ENCODE measurements at regions not wholly inside any gene's neighbourhood (a gene's known extent, or its start where the extent isn't known, plus 50 kb on each side); places are given as distances from the start of the nearest gene placed in this dataset.
"Not testable (repeated sequence)": the region's sequence is repeated elsewhere in the genome, so short reads cannot be mapped to it uniquely, and the experiment has no call there.

DNA sequence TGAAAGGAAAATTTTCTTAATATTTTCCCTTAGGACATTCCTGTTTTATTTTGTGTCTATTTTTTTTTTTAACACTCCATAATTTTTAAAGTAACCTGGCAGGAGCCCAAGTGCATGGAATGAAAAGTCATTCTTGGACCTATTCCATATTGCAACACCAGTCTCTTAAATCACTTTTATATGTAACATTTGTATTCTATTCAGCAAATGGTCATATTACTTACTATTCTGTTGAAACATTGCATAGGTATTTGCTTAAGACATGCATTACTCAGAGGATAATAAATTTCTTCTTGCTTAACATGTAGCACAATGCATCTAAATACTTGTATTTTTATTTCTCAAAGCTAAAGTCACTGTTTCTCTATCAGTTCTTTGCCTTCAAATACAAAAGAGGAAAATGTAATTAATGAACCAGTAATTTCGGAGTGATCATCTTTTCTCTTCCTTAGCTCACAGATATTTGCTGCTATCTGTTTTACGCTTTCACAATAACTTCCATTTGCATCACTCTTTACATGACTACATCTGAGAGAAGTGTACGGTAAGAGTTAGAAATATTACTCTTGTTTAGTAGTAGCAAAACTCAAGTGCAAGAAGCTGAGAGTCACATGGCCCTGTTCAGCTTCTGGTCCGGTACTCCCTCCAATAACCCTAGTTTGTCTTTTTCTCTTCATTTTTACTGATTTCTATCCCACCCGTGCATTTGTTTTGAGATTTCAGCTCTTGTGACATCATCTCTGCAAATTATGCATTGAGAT, 394.8 kb downstream of the USP25 start:
- no peak for DNase-seq

DNA sequence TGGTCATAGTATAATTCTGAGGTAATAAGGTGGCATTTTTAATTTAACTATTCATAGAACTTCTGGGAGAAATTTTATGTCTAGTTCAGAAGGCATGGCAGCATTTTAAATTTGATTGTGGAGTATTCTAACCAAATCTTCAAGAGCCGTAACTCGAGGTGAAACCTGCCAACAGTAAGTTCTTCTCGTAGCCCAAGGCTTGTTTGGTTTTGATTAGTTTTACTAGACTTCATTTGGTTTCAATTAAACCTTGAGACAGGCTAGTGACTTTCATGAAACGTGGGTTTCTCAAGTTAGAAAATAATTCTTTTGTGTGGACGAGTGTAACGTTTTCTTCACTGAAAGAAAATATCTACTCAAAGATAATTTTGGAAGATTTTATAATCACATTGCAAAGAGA, 395.5 kb downstream of the USP25 start:
- no peak for DNase-seq

DNA sequence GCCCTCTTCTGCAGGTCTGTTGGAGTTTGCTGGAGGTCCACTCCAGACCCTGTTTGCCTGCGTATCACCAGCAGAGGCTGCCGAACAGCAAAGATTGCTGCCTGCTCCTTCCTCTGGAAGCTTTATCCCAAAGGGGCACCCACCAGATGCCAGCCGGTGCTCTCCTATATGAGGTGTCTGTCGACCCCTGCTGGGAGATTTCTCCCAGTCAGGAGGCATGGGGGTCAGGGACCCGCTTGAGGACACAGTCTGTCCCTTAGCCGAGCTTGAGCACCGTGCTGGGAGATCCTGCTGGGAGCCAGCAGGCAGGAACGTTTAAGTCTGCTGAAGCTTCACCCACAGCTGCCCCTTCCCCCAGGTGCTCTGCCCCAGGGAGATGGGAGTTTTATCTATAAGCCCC, 402.7 kb downstream of the USP25 start:
- not testable (repeated sequence) for DNase-seq

DNA sequence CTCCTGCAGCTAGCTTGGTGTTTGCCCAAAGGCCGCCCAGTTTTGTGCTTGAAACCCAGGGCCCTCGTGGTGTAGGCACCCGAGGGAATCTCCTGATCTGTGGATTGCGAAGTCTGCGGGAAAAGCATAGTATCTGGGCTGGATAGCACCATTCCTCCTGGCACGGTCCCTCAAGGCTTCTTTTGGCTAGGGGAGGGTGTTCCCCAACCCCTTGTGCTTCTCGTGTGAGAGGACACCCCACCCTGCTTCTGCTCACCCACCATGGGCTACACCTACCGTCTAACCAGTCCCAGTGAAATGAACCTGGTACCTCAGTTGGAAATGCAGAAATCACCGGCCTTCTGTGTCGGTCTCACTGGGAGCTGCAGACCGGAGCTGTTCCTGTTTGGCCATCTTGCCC, 403.5 kb downstream of the USP25 start:
- DNase-seq = no peak

DNA sequence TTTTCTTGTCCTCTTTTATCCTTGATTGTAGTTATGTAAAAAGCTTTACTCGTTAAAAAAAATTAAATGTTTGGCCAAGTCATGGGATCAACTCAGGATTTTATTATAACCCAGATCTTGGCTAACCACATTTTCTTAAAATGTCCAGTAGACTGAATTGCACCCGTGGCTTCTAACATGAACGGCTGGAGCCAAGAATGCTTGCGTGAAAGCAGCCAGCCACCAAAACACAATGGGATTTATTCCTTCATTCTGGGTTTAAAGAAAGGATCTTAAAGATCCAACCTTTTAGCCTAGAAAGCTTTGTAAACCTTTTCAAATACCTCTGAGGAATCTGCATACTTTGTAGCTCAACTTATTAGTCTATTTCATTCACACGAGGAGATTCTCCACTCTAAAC, 404.4 kb downstream of the USP25 start:
- DNase-seq = no peak

DNA sequence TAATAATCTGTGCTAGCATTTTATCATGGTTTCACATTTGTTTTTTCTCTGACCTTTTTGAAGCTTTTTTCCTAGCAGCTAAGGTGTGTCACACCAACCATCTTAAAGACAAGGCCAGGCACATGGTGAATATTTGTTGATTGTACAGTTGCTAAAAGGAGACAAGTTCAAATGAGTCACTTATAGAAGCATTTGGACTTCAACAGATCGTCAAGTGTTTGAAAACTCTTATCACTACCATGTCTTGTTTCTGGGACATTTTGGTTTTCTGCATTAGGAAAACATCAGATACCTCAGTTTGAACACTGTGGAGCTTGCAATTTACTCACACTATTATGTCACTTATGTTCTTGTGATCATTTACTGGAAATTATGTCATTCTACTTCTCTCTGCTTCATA, 407.3 kb downstream of the USP25 start:
- no peak for DNase-seq

DNA sequence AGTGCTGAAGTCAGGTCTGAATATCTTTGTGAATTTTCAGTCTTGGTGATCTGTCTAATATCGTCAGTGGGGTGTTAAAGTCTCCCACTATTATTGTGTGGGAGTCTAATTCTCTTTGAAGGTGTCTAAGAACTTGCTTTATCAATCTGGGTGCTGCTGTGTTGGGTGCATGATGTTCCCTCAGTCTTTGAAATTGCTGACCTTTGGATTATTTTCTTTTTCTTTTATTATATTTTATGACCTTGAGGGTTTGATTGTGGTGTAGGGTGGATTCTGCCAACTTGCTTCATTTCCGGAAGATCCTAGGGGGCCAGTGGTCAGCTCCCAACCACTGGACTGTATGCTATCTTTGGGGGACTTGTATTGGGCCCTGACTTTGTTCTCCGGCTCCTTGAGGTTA, 415.3 kb downstream of the USP25 start:
- DNase-seq = no peak

DNA sequence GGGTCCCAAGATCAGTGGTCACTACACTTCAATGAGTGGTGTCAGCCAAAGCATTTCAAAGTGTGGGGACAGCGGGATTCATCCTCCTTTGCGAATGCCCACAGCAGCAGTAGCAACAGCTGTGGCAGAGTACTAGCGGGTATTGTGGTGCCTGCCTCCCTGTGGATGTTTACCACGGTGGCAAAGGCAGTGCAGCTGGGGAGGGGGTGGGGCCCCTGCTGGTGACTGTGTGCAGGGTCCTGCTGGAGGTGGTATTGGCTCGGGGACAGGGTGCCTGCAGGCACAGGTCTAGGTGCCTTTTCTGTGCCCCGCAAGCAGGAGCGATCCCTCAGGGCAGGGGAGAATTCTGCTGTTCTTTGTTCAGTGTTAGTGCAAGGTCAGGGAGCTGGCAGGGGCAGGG, 415.7 kb downstream of the USP25 start:
- DNase-seq = no peak

DNA sequence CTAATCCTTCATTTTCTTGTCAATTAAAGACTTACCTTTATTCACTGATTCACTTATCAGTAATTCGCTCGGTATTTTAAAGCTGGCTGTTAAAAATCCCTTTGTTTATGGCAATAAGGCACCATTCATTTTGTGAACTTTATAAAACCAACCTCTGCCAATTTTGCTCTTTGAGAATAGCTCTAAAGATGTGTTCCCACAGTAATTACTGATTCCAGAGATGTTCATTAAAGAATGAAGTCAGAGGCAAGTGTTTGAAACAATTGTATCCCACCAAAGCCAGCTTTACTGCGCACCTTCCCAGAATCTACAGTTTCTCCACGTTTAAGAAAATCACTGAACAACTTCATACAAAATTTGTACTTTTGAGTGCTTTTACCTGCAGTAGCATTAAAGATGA, 424.5 kb downstream of the USP25 start:
- no peak for DNase-seq

DNA sequence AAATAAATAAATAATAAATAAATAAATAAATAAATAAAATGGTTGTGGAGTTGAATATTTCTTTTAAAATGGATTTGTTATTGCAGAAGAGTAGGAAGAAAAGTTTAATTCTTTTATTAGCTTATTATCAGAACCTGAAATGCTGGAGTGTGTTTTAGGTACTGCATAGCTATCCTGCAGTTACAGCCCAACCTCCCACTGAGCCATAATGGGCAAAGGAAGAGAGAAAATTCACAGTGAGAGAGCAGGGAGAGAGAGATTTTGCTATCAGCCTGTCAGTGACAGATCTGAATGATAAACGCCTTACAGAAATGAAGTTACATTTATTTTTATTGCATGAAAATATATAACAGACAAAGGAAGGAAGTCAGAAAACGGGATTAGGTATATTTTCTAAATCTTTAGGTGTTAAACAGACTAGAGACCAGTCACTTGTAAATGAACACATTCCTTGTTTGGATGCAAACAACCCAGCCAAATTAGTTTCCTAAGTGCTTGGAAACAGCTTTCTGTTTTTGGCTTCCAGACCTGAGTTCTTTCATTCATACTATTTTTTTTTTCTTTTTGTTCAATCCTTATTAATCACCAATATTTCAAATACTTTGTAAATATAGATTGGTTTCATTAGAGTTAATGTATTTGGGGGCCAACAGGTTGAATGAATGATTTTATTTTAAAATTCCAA, 425.3 kb downstream of the USP25 start:
- no peak for DNase-seq

DNA sequence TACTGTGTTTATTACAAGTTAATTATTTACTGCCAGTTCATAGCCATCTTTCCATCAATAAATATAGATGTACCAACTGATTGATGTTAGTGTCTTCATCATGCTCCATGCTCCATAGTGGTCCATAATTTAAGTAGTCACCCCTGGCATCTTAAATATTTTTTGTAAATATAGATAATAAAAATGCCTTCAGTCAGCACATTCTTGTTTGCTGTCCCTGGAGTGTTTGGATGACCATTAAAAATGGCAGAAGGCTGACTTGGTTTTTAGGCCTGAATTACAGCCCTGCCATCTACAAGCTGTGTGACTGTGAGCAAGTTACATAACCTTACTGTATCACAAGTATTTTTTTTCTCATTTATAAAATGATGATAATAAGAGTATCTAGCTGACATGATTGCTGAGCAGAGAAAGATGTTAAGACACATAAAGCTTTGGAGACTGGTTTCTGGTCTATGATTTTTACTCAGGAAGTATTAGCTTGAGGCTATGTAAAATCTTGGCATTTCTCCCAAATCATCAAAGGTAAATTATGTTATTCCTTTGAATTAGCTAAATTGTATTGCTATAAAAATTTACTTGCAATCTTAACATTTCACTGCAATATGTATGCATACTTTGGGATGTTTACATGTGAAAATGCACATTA, 427.2 kb downstream of the USP25 start:
- DNase-seq = no peak

DNA sequence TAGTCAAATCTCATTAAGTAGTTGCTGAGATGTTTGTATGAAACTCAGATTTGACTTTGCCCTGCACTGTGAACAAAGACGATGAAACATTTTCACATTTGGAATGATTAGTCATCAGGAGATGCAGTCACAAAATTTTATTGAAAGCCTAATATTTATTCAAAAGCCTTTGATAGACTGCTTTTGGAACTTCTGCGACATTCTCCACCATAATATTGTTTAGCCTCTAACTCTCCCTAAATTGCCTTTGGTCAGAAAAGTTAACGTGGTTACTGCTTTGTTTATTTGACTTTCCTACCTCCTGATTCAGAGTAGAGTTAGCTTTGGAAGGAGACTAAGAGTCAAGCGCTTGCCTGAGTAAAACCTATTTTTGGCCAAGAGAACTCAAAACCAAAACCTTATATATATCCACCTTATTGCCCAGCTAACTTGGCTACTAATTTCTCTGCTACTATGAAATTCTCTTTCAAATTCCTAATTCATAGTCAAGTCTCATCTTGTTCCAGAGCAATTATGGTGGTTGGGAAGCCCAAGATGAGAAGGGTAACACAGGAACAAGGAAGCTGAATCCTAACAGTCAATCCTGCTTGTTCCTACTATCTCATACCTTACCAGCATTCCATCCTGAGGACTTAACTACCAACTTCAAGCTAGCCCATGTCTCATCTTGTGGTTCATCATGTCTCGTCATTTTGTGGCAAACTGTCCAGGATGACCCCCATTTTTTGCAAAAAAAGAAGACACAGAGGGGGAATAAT, 429.6 kb downstream of the USP25 start:
- no peak for DNase-seq

DNA sequence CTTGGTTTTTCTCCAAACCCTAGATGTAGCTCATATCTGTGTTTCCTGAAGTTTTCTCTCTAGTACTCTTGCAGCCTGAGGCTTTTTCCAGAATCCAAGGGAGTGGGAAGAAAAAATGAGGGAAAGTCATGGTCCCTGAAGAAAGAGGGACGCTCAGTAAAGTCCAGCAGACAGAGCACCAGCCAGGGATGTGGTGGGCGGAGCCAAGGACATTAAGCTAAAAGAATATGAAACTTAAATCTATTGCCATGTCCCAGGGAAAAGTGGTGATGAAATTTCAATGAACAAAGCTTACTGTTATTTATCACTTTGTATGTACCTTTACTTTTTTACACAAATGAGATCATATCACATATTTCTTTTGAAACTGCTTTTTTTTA, 430.2 kb downstream of the USP25 start:
- no peak for DNase-seq

DNA sequence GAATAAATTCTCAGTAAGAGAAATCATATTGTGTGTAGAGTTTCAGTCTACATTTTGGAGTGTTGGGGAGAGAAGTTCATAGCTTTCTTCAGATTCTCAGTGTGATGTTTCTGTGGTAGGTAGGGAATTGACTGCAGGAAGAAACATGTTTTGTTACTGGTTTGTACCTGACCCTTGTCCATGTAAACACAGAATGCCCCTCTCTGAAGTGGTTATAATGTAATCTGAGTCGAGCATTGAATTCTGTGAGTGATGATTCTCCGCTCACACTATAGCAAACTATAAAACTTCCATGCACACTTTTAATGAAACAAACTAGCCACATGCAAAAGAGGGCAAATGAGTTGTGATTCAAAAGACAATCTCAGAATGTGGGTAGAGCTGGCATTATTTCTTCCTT, 433.2 kb downstream of the USP25 start:
- DNase-seq = no peak

DNA sequence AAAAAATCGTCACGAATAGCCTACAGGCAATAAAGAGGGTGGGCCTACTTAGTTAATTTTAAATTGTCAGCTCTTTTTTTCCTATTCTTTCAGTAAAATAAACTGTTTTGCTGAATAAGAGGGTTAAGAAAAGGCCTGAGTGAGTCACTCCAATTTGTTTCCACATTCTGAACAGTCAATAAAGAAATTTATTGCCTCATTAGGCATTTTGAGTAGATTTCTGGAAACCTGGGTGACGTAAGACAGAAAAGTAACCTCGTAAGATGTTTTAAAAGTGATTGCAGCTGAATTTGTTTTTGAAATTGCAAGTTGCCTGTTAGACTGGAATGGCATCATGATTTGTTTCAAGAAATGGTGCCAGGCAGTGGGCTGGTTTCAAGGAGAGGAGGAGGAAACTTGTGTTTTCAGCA, 439.3 kb downstream of the USP25 start:
- DNase-seq = no peak

DNA sequence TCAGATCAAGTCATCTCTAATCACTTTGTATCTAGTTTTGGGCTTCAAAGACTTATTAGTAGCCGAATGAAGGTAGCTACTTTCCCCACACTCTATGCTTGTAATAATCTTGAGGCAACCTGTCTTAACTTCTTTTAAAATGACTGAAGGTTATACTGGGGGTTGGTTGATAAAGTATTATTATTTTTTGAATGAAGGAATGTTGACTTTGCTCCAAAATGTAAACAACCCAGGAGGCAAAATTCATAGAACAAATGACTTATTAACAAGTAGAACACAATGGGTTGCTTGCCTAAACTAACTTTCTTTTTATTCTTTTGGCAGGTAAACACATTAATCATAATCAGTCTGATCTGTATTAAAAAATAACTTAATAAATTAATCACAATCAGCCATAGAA, 440.0 kb downstream of the USP25 start:
- DNase-seq = no peak

DNA sequence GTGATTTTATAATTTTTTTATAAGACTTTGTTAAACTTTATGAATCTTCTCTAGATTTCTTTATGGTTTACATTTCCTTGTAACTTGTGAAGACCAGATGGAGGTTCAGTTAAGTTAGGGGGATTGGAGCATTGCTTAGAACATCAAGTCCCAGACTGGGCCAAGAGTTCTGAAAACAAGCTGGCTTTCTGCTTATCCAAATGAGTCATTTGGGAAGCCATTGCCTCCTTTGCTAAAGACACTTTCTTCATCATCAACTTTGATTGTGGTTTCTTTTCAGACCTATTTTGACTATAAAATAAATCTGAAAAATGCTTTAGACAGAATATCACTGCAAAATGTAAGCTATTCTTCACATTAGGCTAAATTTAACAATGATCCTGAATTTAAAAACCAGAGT, 446.8 kb downstream of the USP25 start:
- DNase-seq = no peak

DNA sequence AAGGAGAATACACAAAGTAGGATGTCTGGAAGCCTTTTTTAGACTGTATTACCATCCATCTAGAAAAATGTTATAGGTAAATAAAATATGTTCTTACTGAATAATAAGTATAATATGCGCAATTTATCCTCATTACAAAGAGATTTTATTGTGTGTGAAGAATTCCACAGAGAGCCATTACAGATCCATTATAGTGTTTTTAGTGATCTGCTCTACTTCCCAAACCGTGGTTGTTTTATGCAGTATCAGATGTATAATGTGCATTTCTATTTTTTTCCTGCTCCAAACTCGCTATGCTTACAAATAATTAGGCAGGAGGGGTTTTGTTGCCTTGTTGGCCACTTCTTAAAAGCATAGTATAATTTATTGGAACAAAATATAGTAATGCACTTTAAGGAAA, 447.8 kb downstream of the USP25 start:
- DNase-seq = no peak

DNA sequence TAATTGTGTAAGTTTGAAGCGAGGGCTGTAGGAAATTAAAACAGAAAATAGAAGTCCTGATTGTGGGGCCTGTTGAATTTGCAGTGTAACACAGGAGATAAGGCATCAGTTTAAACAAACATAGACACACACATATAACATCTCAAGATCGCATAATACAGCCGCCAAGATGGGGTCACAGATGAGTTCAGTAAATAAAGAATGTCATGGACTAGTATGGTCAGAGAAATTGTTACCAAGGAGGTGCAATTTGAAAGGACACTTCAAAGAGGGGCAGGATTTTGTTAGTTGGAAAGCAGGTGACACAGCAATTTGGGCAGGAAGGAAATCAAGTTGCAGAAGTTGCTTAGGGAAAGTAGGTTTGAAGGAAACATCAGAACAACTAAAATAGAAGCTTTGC, 450.0 kb downstream of the USP25 start:
- peak; percentile 50 for DNase-seq

DNA sequence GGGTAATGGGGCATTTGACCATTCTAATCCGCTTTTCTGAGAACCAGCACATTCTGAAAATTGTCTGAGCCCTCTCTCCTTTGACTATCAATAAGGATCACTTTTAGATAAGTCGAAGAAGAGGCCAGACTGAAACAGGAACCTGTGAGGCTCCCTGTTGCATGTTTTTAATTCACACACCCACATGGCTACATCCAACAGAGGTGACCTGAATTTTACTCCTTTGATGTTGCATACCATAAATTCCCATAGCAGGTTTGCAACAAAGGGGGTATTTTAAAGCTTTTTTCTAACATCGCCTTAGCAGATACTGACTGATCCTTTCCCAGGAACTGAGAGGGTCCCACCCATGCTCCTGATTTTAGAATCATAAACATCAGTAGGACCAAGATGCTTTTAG, 450.8 kb downstream of the USP25 start:
- DNase-seq = peak; percentile 48

DNA sequence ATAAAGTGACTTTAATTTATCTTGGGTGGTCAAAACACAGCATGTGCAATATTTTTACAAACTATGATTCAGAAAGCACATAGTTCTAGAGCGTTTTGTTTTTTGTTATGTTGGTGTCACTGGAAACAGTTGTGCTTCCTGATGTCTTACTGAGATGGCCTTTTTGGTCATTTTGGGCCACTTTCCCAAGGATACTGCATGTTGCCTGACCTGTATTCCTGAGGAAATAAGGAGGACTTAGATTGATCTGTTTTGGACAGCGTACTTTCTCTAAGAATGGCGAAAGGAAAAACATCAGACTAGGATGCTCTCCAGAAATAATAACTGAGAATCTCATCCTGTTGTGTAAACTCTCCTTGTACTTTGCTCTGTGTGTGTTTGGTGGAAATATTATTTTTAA, 451.2 kb downstream of the USP25 start:
- DNase-seq = no peak

DNA sequence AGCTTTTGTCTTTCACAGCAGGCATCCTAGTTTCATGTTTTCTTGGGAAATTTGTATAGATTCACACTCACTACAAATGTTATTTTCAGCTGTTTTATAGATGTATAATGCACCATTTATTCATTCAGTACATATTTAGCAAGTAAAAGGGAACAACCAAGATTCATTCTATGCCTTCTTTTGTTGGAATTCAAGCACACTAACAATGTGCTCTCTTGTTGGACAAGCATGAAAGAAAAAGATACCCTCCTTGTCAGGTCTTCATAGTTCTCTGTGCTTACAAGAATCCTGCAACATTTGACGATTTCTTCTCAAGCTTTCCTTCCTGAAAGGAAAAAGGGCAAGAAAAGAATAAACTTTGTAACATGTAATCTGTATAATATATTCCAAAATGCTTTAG, 456.0 kb downstream of the USP25 start:
- no peak for DNase-seq

DNA sequence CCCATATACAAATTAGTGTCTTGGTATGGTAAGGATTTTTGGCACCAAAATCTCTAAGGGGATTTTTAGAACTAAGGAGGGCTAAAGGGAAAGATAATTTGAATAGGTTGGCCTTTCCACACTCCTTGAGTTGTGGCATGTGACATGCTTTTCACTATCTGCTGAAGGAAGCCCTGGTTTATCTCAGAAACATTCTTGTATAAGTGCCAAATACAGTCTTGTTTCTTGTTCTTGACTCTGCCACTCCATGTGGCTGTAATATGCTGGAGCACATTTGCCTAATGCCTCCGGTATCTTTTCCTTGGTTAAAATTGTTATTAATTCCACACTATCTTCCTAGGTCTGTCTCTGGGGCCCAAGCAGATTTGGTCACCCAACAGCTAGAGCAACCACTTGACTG, 457.0 kb downstream of the USP25 start:
- DNase-seq = peak; percentile 44
